ENCODE measurements at regions not wholly inside any gene's neighbourhood (a gene's known extent, or its start where the extent isn't known, plus 50 kb on each side); places are given as distances from the start of the nearest gene placed in this dataset.

GRCh38 chr1:17907999-17908398 is 152.9 kb downstream of the ACTL8 start:
- no peak for DNase-seq (ENCODE audit: low read depth, low spot score)
- ATAC-seq, result no peak
- Histone ChIP-seq H3K27ac (ENCODE audit: low read depth, low read length) (no peak overlapping the region), H3K9me2 (ENCODE audit: insufficient read depth) (no peaks in the 10 kb centered on the region), H3K36me3 (ENCODE audit: control insufficient read depth in 1 of 2, insufficient read depth in 2 of 2, low read length in 2 of 2) (no peaks in the 10 kb centered on the region), H4K20me1 (ENCODE audit: insufficient read depth) (no peaks in the 10 kb centered on the region), H3K4me3 (replicated peaks in 1 of 2; ENCODE audit: low read depth in 1 of 2, low read length in 2 of 2) (no peak overlapping the region), H3K9me3 (ENCODE audit: control insufficient read depth in 1 of 2, insufficient read depth in 1 of 2, low read depth in 1 of 2, low read length in 2 of 2) (no peaks in the 10 kb centered on the region), H2AFZ (ENCODE audit: low read depth, low read length, poor library complexity, severe bottlenecking) (no peak overlapping the region), H3K9ac (ENCODE audit: low read length) (no peak overlapping the region), H3K27me3 (ENCODE audit: insufficient read depth, low read length) (peaks cover 67% of the 10 kb centered on the region), H3K79me2 (ENCODE audit: insufficient read depth, low read length) (no peaks in the 10 kb centered on the region), H3K4me2 (ENCODE audit: low read length) (no peak overlapping the region), H3K4me1 (ENCODE audit: control insufficient read depth in 1 of 2, insufficient read depth in 2 of 2, low read length in 2 of 2) (no peaks in the 10 kb centered on the region)
- POLR2A ChIA-PET, result no interaction called here
- TF ChIP-seq POLR2A (IDR thresholded peaks at IDR 0.05; ENCODE audit: borderline replicate concordance, extremely low read depth, insufficient read depth, insufficient read length) (no peak), FOSL1 (IDR thresholded peaks at IDR 0.05; ENCODE audit: low read depth) (no peak), CBX3 (IDR thresholded peaks at IDR 0.05; ENCODE audit: low read depth) (no peak), CEBPB (IDR thresholded peaks at IDR 0.05; ENCODE audit: low read depth) (no peak), ELF1 (IDR thresholded peaks at IDR 0.05; ENCODE audit: borderline replicate concordance, low read depth) (no peak), EGR1 (IDR thresholded peaks at IDR 0.05; ENCODE audit: low read depth) (no peak)
- RAD21 ChIA-PET (ENCODE audit: low non-redundant PET in 1 of 2, low total read pairs in 2 of 2, uncharacterized antibody in 2 of 2, unreplicated experiment in 2 of 2), result no interaction called here
- intact Hi-C loops (cut with micrococcal nuclease), result no loop called here
- CTCF ChIA-PET, result no interaction called here
- no TSS peak for BruUV-seq (replicated peaks)

- Histone ChIP-seq H3K9ac (ENCODE audit: low read length) (no peak overlapping the region), H2AFZ (ENCODE audit: low read depth, low read length, poor library complexity, severe bottlenecking) (no peak overlapping the region), H4K20me1 (ENCODE audit: insufficient read depth) (no peaks in the 10 kb centered on the region), H3K4me3 (replicated peaks in 1 of 2; ENCODE audit: low read depth in 1 of 2, low read length in 2 of 2) (no peak overlapping the region), H3K9me2 (ENCODE audit: insufficient read depth) (no peaks in the 10 kb centered on the region), H3K4me1 (ENCODE audit: control insufficient read depth in 1 of 2, insufficient read depth in 2 of 2, low read length in 2 of 2) (no peaks in the 10 kb centered on the region), H3K27ac (ENCODE audit: low read depth, low read length) (no peak overlapping the region), H3K4me2 (ENCODE audit: low read length) (no peak overlapping the region), H3K27me3 (ENCODE audit: insufficient read depth, low read length) (peaks cover 71% of the 10 kb centered on the region), H3K79me2 (ENCODE audit: insufficient read depth, low read length) (no peaks in the 10 kb centered on the region), H3K36me3 (ENCODE audit: control insufficient read depth in 1 of 2, insufficient read depth in 2 of 2, low read length in 2 of 2) (no peaks in the 10 kb centered on the region), H3K9me3 (ENCODE audit: control insufficient read depth in 1 of 2, insufficient read depth in 1 of 2, low read depth in 1 of 2, low read length in 2 of 2) (no peaks in the 10 kb centered on the region)
- CTCF ChIA-PET, result interaction anchor here (0.9 to 2.4 kb wide), 6 partner anchors 11 to 337 kb away, joined by 3 to 10 read pairs (median 5); no protein-coding TSS in a partner anchor
- BruUV-seq (replicated peaks), result no TSS peak
- POLR2A ChIA-PET, result no interaction called here
- RAD21 ChIA-PET (ENCODE audit: low non-redundant PET in 1 of 2, low total read pairs in 2 of 2, uncharacterized antibody in 2 of 2, unreplicated experiment in 2 of 2), result no interaction called here
- intact Hi-C loops (cut with micrococcal nuclease), result no loop called here
- ATAC-seq (no peak), DNase-seq (ENCODE audit: low read depth, low spot score) (no peak)
- TF ChIP-seq EZH2phosphoT487 (IDR thresholded peaks at IDR 0.05; ENCODE audit: borderline replicate concordance) (no peak), JUND (IDR thresholded peaks at IDR 0.05) (no peak), SRF (IDR thresholded peaks at IDR 0.05; ENCODE audit: low read depth) (no peak), ZFX (IDR thresholded peaks at IDR 0.05) (no peak), EZH2 (IDR thresholded peaks at IDR 0.05) (no peak), YY1 (IDR thresholded peaks at IDR 0.05; ENCODE audit: extremely low read depth, insufficient replicate concordance, low read depth, low read length) (no peak), CBX3 (IDR thresholded peaks at IDR 0.05; ENCODE audit: low read depth) (no peak), CEBPB (IDR thresholded peaks at IDR 0.05; ENCODE audit: low read depth) (no peak), ZNF274 (IDR thresholded peaks at IDR 0.05; ENCODE audit: low read depth, low read length) (no peak), FOSL1 (IDR thresholded peaks at IDR 0.05; ENCODE audit: low read depth) (no peak), EGR1 (IDR thresholded peaks at IDR 0.05; ENCODE audit: low read depth) (no peak), POLR2A (IDR thresholded peaks at IDR 0.05; ENCODE audit: borderline replicate concordance, extremely low read depth, insufficient read depth, insufficient read length) (no peak), MAX (IDR thresholded peaks at IDR 0.05) (no peak), SP1 (IDR thresholded peaks at IDR 0.05; ENCODE audit: low read depth) (no peak)
These were observed 153.8 kb downstream of the ACTL8 start for GRCh38 chr1:17908945-17909344.

Measured in HCT116 (cell line).